NCI-H2171 treated with DMSO at 0.1 percent for 48 hours (cell line): ENCODE measurements at regions not wholly inside any gene's neighbourhood (a gene's known extent, or its start where the extent isn't known, plus 50 kb on each side); places are given as distances from the start of the nearest gene placed in this dataset.
"Not testable (repeated sequence)": the region's sequence is repeated elsewhere in the genome, so short reads cannot be mapped to it uniquely, and the experiment has no call there.

ENCODE experiments used
- DNase-seq: peaks from one replicate; lab custom pipeline; 2025; lab: John Stamatoyannopoulos, UW

GRCh38 chr5:163163858-163164257, 273.5 kb upstream of the CCNG1 start:
- no peak for DNase-seq

DNA sequence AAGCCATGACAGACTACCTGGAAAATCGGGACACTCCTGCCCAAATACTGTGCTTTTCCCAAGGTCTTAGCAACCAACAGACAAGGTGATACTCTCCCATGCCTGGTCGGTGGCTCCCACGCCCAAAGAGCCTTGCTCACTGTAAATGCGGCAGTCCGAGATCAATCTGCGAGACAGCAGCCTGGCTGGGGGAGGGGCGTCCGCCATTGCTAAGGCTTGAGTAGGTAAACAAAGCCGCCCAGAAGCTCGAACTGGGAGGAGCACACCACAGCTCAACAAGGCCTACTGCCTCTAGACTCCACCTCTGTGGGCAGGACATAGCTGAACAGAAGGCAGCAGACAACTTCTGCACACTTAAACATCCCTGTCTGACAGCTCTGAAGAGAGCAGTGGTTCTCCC, 272.1 kb upstream of the CCNG1 start:
- no peak for DNase-seq

GRCh38 chr5:163170161-163170560, 267.2 kb upstream of the CCNG1 start:
- DNase-seq: not testable (repeated sequence)

GRCh38 chr5:163172540-163173338, 264.7 kb upstream of the CCNG1 start:
- DNase-seq: no peak

GRCh38 chr5:163177971-163178370, 259.4 kb upstream of the CCNG1 start:
- DNase-seq: no peak

DNA sequence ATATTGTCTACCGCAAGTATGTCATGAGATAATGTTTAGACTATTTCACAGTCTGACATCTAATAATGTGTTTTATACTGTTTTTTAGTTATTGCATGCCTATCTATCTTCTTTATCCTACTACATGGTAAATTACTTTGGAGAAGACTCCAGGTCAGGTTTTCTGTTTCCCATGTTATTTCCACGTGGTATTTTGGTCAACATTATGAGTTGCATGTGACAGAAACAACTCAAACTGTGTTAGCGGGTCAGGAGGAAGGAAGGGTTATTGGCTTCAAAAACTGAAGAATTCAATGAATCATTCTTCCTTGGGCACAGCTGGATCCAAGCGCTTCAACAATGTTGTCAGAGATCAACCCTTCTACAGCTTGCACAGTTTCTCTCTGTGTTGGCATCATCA, 252.1 kb upstream of the CCNG1 start:
- DNase-seq: no peak

DNA sequence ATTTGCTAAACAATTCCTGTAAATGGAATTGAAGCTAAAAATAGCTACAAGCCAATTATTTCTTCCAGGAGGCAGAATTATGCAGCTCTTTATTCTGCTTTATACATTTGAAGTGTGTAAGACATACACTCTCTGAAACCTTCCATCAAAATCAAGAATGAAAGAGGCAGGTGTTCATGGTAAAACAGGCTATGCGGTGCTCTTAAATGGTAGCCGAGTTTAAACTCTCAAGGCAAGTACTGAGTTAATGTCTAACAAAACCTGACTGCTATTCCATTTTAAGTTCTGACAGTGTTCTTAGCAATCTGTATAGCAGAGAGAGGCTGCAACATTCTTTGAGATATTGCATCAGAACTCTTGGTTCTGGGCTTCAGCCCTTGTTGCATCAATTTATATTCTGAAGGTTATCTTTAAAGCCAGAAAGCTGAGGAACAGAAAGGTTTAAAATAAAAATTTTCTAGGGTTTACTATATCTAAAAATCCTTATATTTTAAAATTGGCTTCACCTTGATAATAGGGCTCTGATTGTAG, 248.3 kb upstream of the CCNG1 start:
- DNase-seq: no peak

- DNase-seq: no peak
Measured at GRCh38 chr5:163190283-163190682, 247.1 kb upstream of the CCNG1 start.

- DNase-seq: no peak
Measured at GRCh38 chr5:163190784-163191183, 246.6 kb upstream of the CCNG1 start.

- DNase-seq: no peak
Measured at GRCh38 chr5:163193886-163194285, 243.5 kb upstream of the CCNG1 start.

DNA sequence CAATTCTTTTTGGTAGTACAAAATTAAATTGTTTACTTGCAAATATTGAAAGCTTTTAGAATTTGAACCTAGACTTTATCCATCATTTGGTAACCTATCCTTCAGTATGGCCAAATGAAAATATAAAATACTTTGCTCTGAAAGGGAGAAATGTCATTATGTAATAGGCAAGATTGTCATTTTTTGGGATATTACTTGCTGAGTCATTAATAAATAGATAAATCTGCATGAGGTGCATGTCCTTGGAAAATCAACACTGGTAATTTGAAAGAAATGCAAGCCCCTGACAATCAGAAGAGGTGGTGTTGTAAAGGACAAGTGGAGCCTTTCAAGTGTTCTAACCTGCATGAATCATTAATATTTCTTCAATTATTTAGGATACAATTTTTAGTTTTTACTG, 231.8 kb upstream of the CCNG1 start:
- DNase-seq: no peak

GRCh38 chr5:163221581-163221980, 215.8 kb upstream of the CCNG1 start:
- DNase-seq: no peak

DNA sequence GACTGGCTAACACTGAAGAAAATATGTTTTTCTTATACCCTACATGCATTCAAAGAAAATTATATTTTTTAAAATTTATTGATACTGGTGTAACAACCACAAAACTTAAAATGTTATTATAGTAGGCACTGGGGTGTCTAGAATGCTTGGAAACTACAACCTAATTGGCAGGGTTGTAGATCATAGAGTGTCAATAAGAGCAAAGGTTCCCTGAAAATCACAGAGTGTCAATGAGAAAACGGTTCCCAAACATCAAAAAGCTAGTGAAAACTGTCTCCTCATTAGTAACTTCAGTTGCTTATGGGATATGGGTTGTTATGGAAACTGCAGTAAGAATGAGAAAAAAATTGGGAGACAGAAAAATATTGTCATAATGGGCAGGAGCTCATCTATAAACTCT, 214.4 kb upstream of the CCNG1 start:
- no peak for DNase-seq

DNA sequence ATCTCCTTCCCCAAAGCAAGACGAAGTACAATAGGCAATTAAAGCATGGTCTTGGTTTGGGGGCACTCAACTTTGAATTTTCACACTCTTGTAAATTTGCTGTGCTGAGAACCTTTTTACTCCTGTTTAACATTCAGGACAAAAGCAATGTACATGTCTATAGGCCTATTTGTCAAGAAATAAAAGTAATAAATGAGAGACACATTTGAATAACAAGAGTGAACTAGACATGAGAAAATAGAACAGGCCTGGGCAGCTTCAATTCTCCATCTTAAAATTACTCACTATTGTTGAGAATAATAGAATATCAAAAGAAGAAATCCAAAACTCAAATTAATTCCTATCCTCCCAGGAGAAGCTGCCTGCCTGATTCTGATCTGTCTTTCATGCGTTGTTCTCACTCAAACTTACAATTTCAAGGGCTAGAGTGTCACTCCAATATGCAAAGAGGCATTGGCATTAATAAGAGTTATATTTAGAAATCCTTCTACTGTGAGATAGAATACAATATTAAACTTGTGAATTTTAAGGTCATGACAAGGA, 192.9 kb upstream of the CCNG1 start:
- DNase-seq: no peak

DNA sequence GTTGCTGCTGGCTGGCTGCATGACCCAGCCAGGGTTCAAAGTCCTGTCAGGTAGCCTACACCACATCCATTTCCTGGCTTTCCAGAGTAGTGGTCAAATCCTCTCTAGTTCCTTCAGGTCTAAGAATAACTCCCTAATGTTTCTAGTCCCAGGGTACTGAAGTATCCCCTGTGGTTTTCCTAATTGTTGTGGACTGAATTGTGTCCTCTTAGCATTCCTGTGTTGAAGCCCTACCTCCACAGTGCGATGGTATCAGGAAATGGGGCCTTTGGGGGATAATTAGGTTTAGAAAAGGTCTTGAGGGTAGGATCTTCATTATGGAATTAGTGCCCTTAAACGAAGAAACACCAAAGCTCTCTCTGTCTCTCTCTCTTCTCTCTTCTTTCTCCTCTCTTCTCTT, 191.8 kb upstream of the CCNG1 start:
- no peak for DNase-seq

- DNase-seq: no peak
Measured at GRCh38 chr5:163248333-163248732, 189.1 kb upstream of the CCNG1 start.

- no peak for DNase-seq
Measured at GRCh38 chr5:163248871-163249270, 188.5 kb upstream of the CCNG1 start.

GRCh38 chr5:163252950-163253349, 184.4 kb upstream of the CCNG1 start:
- no peak for DNase-seq

DNA sequence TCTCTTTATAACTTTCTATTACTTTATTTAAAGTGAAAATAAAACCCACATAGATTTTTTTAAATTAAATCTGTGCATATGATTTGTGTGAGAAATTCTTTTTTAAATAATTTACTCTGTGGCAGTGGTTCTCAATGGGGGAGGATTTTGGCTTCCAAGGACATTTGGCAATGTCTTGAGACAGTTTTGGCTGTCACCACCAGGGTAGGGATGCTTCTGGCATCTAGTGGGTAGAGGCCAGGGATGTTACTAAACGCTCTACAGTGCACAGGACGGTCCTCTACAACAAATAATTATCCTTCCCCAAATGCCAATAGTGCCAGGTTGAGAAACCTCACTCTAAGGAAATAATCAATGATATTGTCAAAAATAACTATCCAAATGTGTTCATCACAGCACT, 177.9 kb upstream of the CCNG1 start:
- DNase-seq: no peak

GRCh38 chr5:163260471-163260870, 176.9 kb upstream of the CCNG1 start:
- DNase-seq: no peak

DNA sequence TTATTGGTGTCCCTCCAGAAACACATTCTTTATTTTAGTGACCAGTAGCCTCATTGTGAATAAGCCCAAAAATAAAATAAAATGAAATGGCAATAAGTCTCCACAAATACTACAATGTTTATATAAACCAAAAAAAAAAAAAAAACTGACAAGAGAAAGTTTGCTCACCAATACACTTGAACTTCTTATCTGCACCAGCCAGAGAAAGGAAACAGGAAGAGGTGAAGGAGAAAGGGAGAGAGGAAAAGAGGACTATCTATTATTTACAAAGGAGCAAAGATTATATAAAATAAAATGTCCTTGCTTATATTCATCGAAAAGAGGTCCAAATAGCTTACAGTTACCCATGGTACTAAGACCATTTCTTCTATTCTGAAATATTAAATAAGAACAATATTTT, 176.4 kb upstream of the CCNG1 start:
- DNase-seq: no peak

DNA sequence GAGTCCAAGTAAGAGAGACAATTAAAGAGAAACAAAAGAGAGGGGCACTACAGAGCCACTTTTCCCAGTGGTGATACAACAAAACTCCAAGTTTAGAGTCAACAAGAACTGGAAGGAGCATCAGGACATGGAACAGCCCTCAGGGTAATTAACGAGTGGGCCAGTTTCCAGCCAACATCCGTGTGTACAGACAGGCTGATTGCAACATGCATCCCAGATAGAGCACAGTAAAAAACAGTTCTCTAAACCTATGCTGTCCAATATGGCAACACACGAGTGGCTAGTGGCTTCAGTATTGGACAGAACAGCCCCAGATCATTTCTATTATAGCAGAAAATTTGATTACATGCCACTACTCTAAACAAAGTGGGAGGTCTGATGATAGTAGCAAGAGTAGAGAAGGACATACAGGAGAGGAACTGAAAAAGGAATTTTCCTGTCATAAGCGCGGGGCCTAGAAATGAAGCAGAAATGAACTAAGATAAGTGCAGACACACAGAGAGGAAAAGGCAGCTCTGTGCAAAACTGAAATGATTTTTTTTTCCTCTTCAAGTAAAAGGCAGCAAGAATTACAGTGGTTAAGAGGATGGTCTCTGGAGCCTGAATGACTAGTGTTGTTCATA, 175.6 kb upstream of the CCNG1 start:
- DNase-seq: no peak

GRCh38 chr5:163266249-163266648, 171.1 kb upstream of the CCNG1 start:
- not testable (repeated sequence) for DNase-seq
